OCI-M1 (cell line): ENCODE measurements at regions not wholly inside any gene's neighbourhood (a gene's known extent, or its start where the extent isn't known, plus 50 kb on each side); places are given as distances from the start of the nearest gene placed in this dataset.

Experiments
- DNase-seq: peaks from one replicate; lab custom pipeline; 2025; lab: John Stamatoyannopoulos, UW

- DNase-seq, result no peak
Observed at GRCh38 chr10:6305401-6306321, 102.9 kb downstream of the PFKFB3 start.

GRCh38 chr10:6306917-6307316 lies 104.2 kb downstream of the PFKFB3 start:
- no peak for DNase-seq

GRCh38 chr10:6309816-6310215 lies 107.1 kb downstream of the PFKFB3 start:
- DNase-seq, result no peak

DNA sequence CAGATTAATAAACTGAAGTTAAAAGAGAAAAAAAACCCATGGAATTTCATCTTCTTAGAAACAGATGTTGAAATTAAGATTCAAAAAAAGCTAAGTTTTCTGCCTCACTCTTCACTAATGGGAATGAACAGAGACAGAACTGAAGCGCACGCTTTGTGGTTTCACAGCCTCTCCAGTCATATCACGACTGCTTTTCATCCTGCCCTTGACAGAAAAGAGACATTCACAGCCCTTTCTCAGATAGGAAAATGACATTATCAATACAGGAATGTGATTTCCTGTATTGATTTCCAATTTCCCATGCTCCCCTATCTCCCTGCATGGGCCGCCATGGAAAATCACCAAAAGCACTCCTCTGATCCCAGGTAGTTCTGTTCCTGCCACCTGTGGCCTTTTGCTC lies 108.2 kb downstream of the PFKFB3 start:
- DNase-seq, result no peak

DNA sequence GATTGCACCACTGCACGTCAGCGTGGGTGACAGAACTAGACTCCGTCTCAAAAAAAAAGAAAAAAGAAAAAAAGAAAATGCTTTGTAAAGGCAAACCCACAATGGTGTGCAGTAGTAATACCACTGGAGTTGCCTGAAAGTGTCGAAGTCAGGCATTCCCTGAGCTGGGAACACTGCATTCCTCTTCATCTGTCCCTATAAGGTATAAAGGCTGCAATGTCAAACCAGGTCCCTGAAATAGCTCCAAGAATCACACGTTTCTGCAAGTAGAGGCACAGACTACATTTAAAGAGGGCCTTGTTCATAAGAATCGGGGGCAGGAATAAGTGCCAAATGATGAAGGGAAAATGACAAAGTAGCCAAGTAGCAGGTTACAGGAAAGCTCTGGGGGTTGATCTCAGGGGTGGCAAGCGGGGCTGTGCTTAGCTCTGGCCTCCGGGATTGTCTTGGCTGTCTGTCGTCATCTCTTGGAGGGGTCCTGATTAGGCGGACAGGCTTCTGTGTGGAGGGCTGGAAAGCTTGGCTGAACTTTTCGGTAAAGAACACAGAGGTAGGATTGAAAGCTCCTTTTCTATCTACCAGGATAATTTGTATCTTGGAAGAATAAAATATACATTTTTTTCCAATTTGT lies 109.1 kb downstream of the PFKFB3 start:
- no peak for DNase-seq

DNA sequence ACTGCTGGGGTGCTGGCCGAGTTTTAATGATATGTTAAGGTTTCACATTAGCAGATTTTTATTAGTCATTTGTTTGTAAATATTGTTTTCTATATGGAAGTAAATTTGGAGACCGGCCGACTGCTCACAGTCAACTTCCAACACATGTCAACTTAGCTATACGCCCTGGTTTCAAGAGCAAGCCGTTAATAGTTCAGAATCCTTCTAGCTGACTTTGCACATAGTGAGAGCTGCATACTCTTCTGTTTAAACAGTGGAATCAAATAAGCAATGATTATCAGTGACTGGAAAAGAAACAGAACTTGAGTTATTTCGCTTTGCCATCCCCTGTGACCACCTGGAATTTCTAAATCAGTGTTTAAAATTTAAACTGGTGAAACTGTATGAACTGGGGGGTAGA lies 109.9 kb downstream of the PFKFB3 start:
- DNase-seq, result no peak

- DNase-seq, result no peak
Observed at GRCh38 chr10:6313111-6313895, 110.6 kb downstream of the PFKFB3 start.

DNA sequence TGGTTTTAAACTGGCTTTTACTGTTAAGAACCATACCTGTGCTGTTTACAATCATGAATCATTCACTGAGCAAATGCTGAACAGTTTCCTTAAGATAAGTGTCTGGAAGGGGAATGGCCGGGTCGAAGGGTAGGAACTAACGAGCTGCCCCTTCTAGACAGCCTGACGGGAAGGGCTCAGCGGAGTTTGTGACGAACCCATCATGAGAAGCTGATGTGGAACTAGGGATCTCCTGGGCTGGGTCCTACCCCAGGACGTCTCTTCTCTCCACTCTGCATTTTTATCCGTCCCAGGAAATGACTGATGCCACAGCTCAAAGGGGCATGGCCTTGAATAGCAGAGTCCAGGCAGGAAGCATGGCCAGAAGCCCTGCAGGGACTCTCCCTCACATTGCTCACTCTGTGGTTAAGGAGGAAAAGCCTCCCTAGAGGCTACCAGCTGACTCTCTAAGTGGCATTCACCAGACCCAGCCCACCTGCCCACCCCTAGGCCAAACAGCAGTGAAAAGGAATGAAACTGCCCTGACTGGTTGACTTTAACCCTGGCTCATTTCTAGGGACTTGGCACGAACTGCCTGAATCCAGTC lies 112.0 kb downstream of the PFKFB3 start:
- DNase-seq, result no peak

DNA sequence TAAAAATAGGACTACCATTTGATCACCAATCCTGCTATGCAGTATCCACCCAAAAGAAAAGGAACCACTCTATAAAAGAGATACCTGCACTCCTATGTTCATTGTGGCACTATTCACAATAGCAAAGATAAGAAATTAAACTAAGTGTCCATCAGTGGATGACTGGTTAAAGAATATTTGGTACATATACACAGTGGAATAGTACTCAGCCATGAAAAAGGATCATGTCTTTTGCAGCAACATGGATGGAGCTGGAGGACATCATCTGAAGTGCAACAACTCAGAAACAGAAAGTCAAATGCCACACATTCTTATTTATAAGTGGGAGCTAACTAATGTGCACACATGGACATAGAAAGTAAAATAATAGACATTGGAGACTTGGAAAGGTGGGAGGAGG lies 116.4 kb downstream of the PFKFB3 start:
- DNase-seq, result no peak

DNA sequence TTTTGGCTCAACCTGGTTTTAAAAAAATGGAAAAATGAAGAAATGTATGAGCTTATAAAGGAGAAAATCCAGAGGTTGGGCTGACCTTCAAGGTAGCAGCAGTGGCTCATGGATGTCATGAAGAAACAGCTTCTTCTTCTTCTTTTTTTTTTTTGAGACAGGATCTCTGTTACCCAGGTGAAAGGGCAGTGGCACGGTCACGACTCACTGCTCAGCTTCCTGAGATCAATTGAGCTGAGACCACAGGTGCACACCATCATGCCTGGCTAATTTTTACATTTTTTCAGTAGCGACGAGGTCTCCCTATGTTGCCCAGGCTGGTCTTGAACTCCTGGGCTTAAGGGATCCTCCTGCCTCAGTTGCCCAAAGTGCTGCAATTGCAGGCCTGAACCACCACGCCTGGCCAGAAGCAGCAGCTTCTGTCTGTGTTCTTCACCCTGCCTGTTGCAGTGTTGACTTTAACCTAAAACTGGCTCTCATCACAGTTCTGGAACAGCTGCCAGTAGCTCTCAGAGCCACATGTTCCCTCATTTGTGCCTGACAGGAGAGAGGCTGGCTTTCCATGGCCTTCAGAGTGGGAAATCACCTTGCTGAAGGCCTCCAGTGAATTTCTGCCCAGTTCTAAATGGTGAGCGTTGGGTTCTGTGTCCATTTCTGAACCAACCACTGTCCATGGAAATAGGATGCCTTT lies 117.7 kb downstream of the PFKFB3 start:
- no peak for DNase-seq

DNA sequence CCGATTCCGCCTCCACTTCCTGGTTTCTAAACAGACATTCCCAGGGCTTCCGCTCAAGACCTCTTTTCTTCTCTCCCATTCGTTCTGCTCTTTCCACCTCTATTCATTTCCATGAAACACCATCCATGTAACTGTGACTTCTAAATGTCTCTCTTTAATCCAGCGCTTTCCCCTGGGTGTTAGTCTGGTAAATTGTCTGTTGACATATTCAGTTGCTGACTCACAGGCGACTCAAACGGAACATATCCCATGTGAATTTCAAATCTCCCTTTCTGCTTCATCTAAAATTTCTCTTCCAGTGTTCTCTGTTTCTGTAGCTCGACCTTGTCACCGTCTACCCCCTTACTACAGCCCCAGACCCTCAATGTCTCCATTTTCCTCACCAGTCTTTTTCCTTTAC lies 119.1 kb downstream of the PFKFB3 start:
- no peak for DNase-seq

GRCh38 chr10:6322805-6323204 lies 120.1 kb downstream of the PFKFB3 start:
- DNase-seq, result no peak

GRCh38 chr10:6327961-6328698 lies 125.4 kb downstream of the PFKFB3 start:
- no peak for DNase-seq

- DNase-seq, result no peak
Observed at GRCh38 chr10:6328699-6329423, 126.1 kb downstream of the PFKFB3 start.

- DNase-seq, result no peak
Observed at GRCh38 chr10:6333086-6333485, 130.4 kb downstream of the PFKFB3 start.

- DNase-seq, result no peak
Observed at GRCh38 chr10:6333973-6334372, 131.2 kb downstream of the PFKFB3 start.

GRCh38 chr10:6336016-6336415 lies 133.3 kb downstream of the PFKFB3 start:
- no peak for DNase-seq

DNA sequence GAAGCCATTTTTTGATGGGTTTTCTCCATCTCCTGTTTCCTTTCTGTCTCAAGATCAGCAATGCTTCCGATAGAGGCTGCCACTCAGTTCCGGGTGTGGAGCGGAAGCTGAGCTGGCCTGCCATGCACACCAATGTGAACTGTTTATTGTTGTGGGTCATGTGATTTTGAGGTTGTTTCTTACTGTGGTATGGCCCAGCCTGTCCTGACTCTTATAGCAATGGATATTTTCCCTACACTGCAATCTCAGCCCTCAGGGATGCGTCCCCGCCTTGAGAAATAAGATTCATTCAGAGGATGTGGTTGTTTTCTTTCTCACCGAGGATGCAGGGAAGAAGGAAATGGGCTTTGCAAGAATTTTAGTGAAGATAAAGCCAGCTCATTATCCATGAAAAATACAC lies 134.7 kb downstream of the PFKFB3 start:
- DNase-seq, result no peak

- DNase-seq, result no peak
Observed at GRCh38 chr10:6338361-6338760, 135.6 kb downstream of the PFKFB3 start.

DNA sequence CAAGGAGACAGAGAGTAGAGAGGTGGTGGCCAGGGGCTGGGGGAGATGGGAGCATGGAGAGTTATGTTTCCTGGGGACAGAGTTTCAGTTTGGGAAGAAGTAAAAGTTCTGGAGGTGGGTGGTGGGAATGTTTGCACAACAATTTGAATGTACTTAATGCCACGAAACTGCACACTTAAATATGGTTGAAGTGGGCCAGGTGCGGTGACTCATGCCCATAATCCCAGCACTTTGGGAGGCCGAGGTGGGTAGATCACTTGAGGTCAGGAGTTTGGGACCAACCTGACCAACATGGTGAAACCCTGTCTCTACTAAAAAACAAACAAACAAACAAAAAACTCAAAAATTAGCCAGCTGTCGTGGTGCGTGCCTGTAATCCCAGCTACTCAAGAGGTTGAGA lies 137.2 kb downstream of the PFKFB3 start:
- DNase-seq, result no peak
